ENCODE measurements at regions not wholly inside any gene's neighbourhood (a gene's known extent, or its start where the extent isn't known, plus 50 kb on each side); places are given as distances from the start of the nearest gene placed in this dataset.

- peak overlapping the region in 1 of 8 donors; percentile 31 for H3K27ac Mint-ChIP-seq
- H3K4me3 ChIP-seq (ENCODE audit: low read length), result no peak overlapping the region
- CTCF ChIA-PET, result no interaction called here
- no peak overlapping the region for H3K4me3 Mint-ChIP-seq
- no peak for DNase-seq
- no peak overlapping the region for H3K27ac ChIP-seq (ENCODE audit: low read depth, low read length)
- H3K4me1 ChIP-seq (ENCODE audit: insufficient read depth, low read length), result no peaks in the 10 kb centered on the region
- H3K27me3 Mint-ChIP-seq, result no peaks in the 10 kb centered on the region
- no peaks in the 10 kb centered on the region for H3K9me3 Mint-ChIP-seq
- H3K9me3 ChIP-seq (ENCODE audit: low read length), result no peaks in the 10 kb centered on the region
- POLR2A ChIA-PET, result no interaction called here
- no peaks in the 10 kb centered on the region for H3K27me3 ChIP-seq (ENCODE audit: insufficient read depth, low read length, poor library complexity, severe bottlenecking)
- H3K4me1 Mint-ChIP-seq, result no peaks in the 10 kb centered on the region
- no peaks in the 10 kb centered on the region for H3K36me3 ChIP-seq (ENCODE audit: insufficient read depth, low read length)
- peaks cover 0 to 4% (median 0%) of the 10 kb centered on the region in 3 donors for H3K36me3 Mint-ChIP-seq
Observed at GRCh38 chr20:60170116-60170515, 211.9 kb downstream of the CDH26 start.

- Histone ChIP-seq H3K27me3 (ENCODE audit: insufficient read depth, low read length, poor library complexity, severe bottlenecking) (no peaks in the 10 kb centered on the region), H3K4me1 (ENCODE audit: insufficient read depth, low read length) (no peaks in the 10 kb centered on the region), H3K9me3 (ENCODE audit: low read length) (no peaks in the 10 kb centered on the region), H3K4me3 (ENCODE audit: low read length) (no peak overlapping the region), H3K27ac (ENCODE audit: low read depth, low read length) (no peak overlapping the region), H3K36me3 (ENCODE audit: insufficient read depth, low read length) (no peaks in the 10 kb centered on the region)
- Mint-ChIP-seq H3K4me3 (no peak overlapping the region), H3K36me3 (peaks cover 0 to 7% (median 0%) of the 10 kb centered on the region in 3 donors), H3K27ac (no peak overlapping the region), H3K4me1 (no peaks in the 10 kb centered on the region), H3K9me3 (peaks cover 0 to 4% (median 0%) of the 10 kb centered on the region in 5 donors), H3K27me3 (no peaks in the 10 kb centered on the region)
- POLR2A ChIA-PET, result no interaction called here
- CTCF ChIA-PET, result no interaction called here
- no peak for DNase-seq
Observed at GRCh38 chr20:60171313-60171712, 213.1 kb downstream of the CDH26 start.

- H3K4me1 Mint-ChIP-seq, result no peaks in the 10 kb centered on the region
- H3K27me3 ChIP-seq (ENCODE audit: insufficient read depth, low read length, poor library complexity, severe bottlenecking), result no peaks in the 10 kb centered on the region
- no peaks in the 10 kb centered on the region for H3K9me3 ChIP-seq (ENCODE audit: low read length)
- H3K27me3 Mint-ChIP-seq, result no peaks in the 10 kb centered on the region
- no peak overlapping the region for H3K27ac Mint-ChIP-seq
- H3K4me1 ChIP-seq (ENCODE audit: insufficient read depth, low read length), result no peaks in the 10 kb centered on the region
- DNase-seq, result no peak
- peaks cover 0 to 4% (median 0%) of the 10 kb centered on the region in 5 donors for H3K9me3 Mint-ChIP-seq
- CTCF ChIA-PET, result no interaction called here
- H3K4me3 Mint-ChIP-seq, result no peak overlapping the region
- H3K36me3 ChIP-seq (ENCODE audit: insufficient read depth, low read length), result no peaks in the 10 kb centered on the region
- POLR2A ChIA-PET, result no interaction called here
- no peak overlapping the region for H3K4me3 ChIP-seq (ENCODE audit: low read length)
- H3K36me3 Mint-ChIP-seq, result peaks cover 0 to 7% (median 0%) of the 10 kb centered on the region in 3 donors
- H3K27ac ChIP-seq (ENCODE audit: low read depth, low read length), result no peak overlapping the region
Observed at GRCh38 chr20:60171738-60172137, 213.5 kb downstream of the CDH26 start.

GRCh38 chr20:60172346-60172984, 214.2 kb downstream of the CDH26 start:
- Histone ChIP-seq H3K27me3 (ENCODE audit: insufficient read depth, low read length, poor library complexity, severe bottlenecking) (no peaks in the 10 kb centered on the region), H3K9me3 (ENCODE audit: low read length) (no peaks in the 10 kb centered on the region), H3K4me1 (ENCODE audit: insufficient read depth, low read length) (no peaks in the 10 kb centered on the region), H3K27ac (ENCODE audit: low read depth, low read length) (no peak overlapping the region), H3K36me3 (ENCODE audit: insufficient read depth, low read length) (no peaks in the 10 kb centered on the region), H3K4me3 (ENCODE audit: low read length) (no peak overlapping the region)
- no peak for DNase-seq
- H3K36me3 Mint-ChIP-seq, result peaks cover 0 to 7% (median 0%) of the 10 kb centered on the region in 3 donors
- H3K4me1 Mint-ChIP-seq, result no peaks in the 10 kb centered on the region
- no peak overlapping the region for H3K4me3 Mint-ChIP-seq
- CTCF ChIA-PET, result no interaction called here
- H3K27me3 Mint-ChIP-seq, result no peaks in the 10 kb centered on the region
- no peak overlapping the region for H3K27ac Mint-ChIP-seq
- POLR2A ChIA-PET, result no interaction called here
- peaks cover 0 to 4% (median 0%) of the 10 kb centered on the region in 5 donors for H3K9me3 Mint-ChIP-seq

GRCh38 chr20:60177080-60177479, 218.9 kb downstream of the CDH26 start:
- H3K9me3 Mint-ChIP-seq, result peaks cover 0 to 4% (median 0%) of the 10 kb centered on the region in 5 donors
- peaks cover 0 to 7% (median 0%) of the 10 kb centered on the region in 3 donors for H3K36me3 Mint-ChIP-seq
- DNase-seq, result no peak
- H3K9me3 ChIP-seq (ENCODE audit: low read length), result no peaks in the 10 kb centered on the region
- H3K27ac ChIP-seq (ENCODE audit: low read depth, low read length), result no peak overlapping the region
- H3K4me1 Mint-ChIP-seq, result no peaks in the 10 kb centered on the region
- no peaks in the 10 kb centered on the region for H3K4me1 ChIP-seq (ENCODE audit: insufficient read depth, low read length)
- ChIA-PET POLR2A (no interaction called here), CTCF (no interaction called here)
- no peaks in the 10 kb centered on the region for H3K27me3 ChIP-seq (ENCODE audit: insufficient read depth, low read length, poor library complexity, severe bottlenecking)
- no peak overlapping the region for H3K4me3 ChIP-seq (ENCODE audit: low read length)
- H3K27ac Mint-ChIP-seq, result no peak overlapping the region
- H3K4me3 Mint-ChIP-seq, result no peak overlapping the region
- no peaks in the 10 kb centered on the region for H3K36me3 ChIP-seq (ENCODE audit: insufficient read depth, low read length)
- H3K27me3 Mint-ChIP-seq, result no peaks in the 10 kb centered on the region

GRCh38 chr20:60180986-60181385, 222.8 kb downstream of the CDH26 start:
- no peaks in the 10 kb centered on the region for H3K9me3 ChIP-seq (ENCODE audit: low read length)
- ChIA-PET POLR2A (no interaction called here), CTCF (no interaction called here)
- no peak overlapping the region for H3K4me3 ChIP-seq (ENCODE audit: low read length)
- no peaks in the 10 kb centered on the region for H3K4me1 ChIP-seq (ENCODE audit: insufficient read depth, low read length)
- H3K36me3 Mint-ChIP-seq, result peaks cover 0 to 15% (median 0%) of the 10 kb centered on the region in 3 donors
- H3K27ac ChIP-seq (ENCODE audit: low read depth, low read length), result no peak overlapping the region
- peaks cover 2 to 3% of the 10 kb centered on the region in 2 donors for H3K27me3 Mint-ChIP-seq
- no peaks in the 10 kb centered on the region for H3K4me1 Mint-ChIP-seq
- peaks cover 0 to 7% (median 5%) of the 10 kb centered on the region in 5 donors for H3K9me3 Mint-ChIP-seq
- H3K27ac Mint-ChIP-seq, result no peak overlapping the region
- H3K27me3 ChIP-seq (ENCODE audit: insufficient read depth, low read length, poor library complexity, severe bottlenecking), result no peaks in the 10 kb centered on the region
- no peak for DNase-seq
- no peaks in the 10 kb centered on the region for H3K36me3 ChIP-seq (ENCODE audit: insufficient read depth, low read length)
- H3K4me3 Mint-ChIP-seq, result no peak overlapping the region

- Mint-ChIP-seq H3K27me3 (peaks cover 6 to 11% of the 10 kb centered on the region in 2 donors), H3K27ac (no peak overlapping the region)
Observed at GRCh38 chr20:60186412-60186811, 228.2 kb downstream of the CDH26 start.

GRCh38 chr20:60187683-60188082, 229.5 kb downstream of the CDH26 start:
- no peak for DNase-seq
- peaks cover 9 to 11% of the 10 kb centered on the region in 2 donors for H3K27me3 Mint-ChIP-seq
- H3K36me3 Mint-ChIP-seq, result peaks cover 0 to 38% (median 4%) of the 10 kb centered on the region in 3 donors

More at GRCh38 chr20:60186412-60186811, 228.2 kb downstream of the CDH26 start:
- Mint-ChIP-seq H3K9me3 (peaks cover 1 to 7% (median 5%) of the 10 kb centered on the region in 5 donors), H3K36me3 (peaks cover 0 to 32% (median 4%) of the 10 kb centered on the region in 3 donors), H3K4me3 (no peak overlapping the region), H3K4me1 (no peaks in the 10 kb centered on the region)
- no peak for DNase-seq
- H3K9me3 ChIP-seq (ENCODE audit: low read length), result no peaks in the 10 kb centered on the region
- POLR2A ChIA-PET, result no interaction called here
- H3K36me3 ChIP-seq (ENCODE audit: insufficient read depth, low read length), result no peaks in the 10 kb centered on the region
- H3K4me1 ChIP-seq (ENCODE audit: insufficient read depth, low read length), result no peaks in the 10 kb centered on the region
- no peaks in the 10 kb centered on the region for H3K27me3 ChIP-seq (ENCODE audit: insufficient read depth, low read length, poor library complexity, severe bottlenecking)
- CTCF ChIA-PET, result no interaction called here
- no peak overlapping the region for H3K4me3 ChIP-seq (ENCODE audit: low read length)
- H3K27ac ChIP-seq (ENCODE audit: low read depth, low read length), result no peak overlapping the region

More at GRCh38 chr20:60187683-60188082, 229.5 kb downstream of the CDH26 start:
- H3K9me3 Mint-ChIP-seq, result peaks cover 1 to 7% (median 5%) of the 10 kb centered on the region in 5 donors
- no peaks in the 10 kb centered on the region for H3K9me3 ChIP-seq (ENCODE audit: low read length)
- no peak overlapping the region for H3K4me3 Mint-ChIP-seq
- POLR2A ChIA-PET, result no interaction called here
- H3K4me3 ChIP-seq (ENCODE audit: low read length), result no peak overlapping the region
- H3K27ac ChIP-seq (ENCODE audit: low read depth, low read length), result no peak overlapping the region
- H3K27me3 ChIP-seq (ENCODE audit: insufficient read depth, low read length, poor library complexity, severe bottlenecking), result no peaks in the 10 kb centered on the region
- no peaks in the 10 kb centered on the region for H3K36me3 ChIP-seq (ENCODE audit: insufficient read depth, low read length)
- no peak overlapping the region for H3K27ac Mint-ChIP-seq
- H3K4me1 Mint-ChIP-seq, result no peaks in the 10 kb centered on the region
- CTCF ChIA-PET, result no interaction called here
- H3K4me1 ChIP-seq (ENCODE audit: insufficient read depth, low read length), result no peaks in the 10 kb centered on the region
